Activated CD8-positive, alpha-beta memory T cell treated with anti-CD3 and anti-CD28 coated beads, Interleukin-2, amount 50 U/mL, for 1 hour (primary cell): ENCODE measurements at regions not wholly inside any gene's neighbourhood (a gene's known extent, or its start where the extent isn't known, plus 50 kb on each side); places are given as distances from the start of the nearest gene placed in this dataset.

ENCODE experiments used
- DNase-seq: peaks from one replicate; pipeline ENCODE4 v3.0.0-alpha.2; 2020; ENCODE audit errors: extremely low read depth

DNA sequence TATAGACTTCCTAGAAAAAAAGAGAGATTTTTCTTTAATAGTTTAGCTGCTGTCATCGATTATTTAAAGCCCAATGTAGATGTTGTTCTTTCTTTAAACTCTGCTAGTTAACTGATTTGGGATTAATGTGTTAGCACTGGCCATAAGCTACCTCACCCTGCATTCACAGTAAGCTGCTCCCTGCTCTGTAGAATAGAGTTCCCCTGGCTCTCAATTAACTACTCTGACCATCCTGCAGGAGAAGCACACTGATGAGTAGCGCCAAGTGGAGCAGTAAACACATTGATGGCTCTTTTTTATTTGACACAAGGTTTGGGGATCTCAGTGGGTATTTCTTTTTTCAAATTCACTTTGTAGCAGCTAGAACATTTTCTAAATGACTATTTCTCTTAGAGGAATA is 807.9 kb upstream of the ZNF608 start:
- DNase-seq, result no peak

DNA sequence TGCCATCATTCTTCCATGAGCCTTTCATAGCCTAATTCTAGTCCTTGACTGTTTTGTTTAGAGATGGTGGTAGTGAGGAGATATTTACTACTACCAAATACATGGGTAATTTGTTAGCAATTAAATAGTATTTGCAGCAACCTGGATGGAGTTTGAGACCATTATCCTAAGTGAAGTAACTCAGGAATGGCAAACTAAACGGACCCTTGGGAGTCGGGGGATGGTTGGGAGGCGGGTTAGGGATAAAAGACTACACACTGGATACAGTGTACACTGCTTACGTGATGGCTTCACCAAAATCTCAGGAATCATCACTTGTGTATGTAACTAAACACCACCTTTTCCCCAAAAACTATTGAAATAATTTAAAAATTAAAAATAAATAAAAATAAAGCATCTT is 809.2 kb upstream of the ZNF608 start:
- no peak for DNase-seq

DNA sequence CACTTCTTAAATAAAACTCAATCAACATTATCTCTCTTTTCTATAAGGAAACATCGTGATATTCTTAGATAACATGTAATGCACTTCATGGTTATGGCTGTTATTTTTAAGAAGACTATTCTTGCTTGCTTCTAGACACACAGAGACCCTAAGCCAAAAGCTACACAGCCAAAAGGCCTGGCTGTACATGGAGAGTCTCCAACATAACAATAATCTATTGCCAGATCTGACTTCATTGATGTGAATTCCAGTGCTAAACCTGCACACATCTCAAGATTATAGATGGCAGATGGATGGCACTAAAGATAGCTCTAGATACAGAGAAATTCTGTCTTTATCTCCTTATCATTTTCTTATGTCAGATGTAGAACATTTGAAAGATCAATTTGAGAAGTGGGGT is 811.6 kb upstream of the ZNF608 start:
- DNase-seq, result no peak

DNA sequence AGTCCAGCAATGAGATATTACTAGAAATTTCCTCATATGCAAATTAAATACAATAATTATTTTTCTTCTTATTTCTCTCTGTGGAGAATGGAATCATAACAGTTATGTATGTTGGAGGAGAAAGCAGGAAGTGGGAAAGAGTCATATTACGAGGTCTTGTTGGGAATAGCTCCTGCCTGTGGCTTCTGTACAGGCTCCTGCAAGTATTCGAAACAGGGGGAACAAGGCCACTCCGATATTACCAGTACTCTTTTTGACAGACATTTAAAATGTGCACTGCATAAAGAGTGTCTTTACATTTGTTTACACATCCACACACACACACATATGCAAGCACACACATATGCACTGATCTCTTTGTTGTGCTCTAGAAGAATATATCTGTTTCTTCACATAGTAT is 812.0 kb upstream of the ZNF608 start:
- no peak for DNase-seq

DNA sequence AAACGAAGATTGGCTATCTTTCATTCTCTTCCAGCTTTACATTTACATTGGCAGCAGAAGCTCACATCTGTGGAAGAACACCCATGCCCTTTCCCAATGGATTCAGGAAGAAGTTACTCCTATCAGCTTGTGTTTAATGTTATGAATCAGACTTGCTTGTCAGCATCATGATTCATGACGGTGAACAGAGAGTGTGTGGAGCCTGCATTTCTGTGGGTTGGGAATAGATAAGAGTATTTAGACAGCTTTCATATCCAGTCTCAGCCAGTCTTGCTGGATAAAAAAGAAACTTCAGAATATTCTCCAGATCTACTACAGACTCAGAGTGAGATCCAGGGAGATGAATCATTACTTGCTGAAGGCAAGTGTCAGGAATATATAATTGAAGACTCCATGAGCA is 812.9 kb upstream of the ZNF608 start:
- no peak for DNase-seq

DNA sequence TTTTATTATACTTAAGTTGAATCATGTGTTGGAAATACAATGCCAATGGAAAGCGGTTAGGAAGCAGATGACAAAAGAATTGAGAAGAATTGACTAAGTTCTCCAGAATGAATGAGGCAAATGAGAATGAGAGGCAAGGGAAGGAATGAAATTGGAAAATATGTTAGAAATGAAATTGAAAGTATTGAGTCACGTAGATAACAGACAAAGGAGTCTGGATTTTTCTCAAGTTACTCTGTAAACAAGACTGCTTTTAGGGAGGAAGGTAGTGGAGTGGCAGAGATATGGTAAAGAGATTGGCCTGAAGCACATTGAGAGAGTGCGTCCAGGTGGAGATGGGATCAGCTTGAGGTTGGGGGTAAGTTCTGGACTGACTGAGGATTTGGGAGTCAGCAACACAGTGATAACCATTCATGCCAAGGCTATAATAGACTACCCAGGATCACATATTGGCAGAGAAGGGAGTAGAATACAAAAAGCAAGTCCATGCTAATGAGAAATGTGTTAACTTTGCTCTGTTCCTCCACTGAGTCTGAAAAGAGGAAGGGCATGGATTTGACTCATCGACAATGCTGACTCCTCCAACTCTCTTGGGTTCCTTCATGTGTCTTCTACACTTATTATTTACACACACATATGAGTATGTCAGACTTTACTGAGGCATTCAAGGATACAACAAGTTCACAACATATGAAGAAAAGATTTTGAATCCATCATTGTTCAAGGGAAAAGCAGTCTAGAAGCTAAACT is 814.2 kb upstream of the ZNF608 start:
- no peak for DNase-seq

DNA sequence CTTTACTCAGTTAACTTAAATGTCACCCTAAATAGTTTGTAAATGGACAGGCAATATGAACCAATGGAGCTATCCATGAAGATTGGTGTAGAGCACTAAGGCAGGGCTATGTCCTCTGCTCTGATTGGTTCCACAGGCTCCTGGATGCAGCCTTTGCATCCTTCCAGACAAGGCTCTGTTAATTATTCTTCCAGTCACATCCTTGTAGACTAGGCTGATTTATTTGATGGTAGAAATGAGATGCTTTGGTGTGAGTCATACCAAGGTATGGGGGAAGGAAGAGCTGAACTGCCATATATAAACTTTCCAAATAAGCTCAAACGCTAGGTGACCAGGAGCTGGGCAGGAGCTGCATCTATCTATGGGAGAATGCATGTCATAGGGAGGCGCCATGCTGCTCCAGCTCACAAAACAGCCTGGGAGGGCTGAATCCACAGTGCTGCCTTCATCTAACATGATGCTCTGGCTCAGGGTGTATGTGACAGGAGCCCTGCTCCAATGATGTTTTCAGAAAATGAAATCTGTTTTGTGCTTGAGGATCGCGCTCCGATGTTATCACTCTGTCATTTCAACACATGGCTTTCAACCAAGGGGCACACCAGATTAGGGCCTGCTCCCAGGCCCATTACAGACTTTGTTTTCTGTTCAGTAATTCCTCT is 818.0 kb upstream of the ZNF608 start:
- DNase-seq, result no peak

DNA sequence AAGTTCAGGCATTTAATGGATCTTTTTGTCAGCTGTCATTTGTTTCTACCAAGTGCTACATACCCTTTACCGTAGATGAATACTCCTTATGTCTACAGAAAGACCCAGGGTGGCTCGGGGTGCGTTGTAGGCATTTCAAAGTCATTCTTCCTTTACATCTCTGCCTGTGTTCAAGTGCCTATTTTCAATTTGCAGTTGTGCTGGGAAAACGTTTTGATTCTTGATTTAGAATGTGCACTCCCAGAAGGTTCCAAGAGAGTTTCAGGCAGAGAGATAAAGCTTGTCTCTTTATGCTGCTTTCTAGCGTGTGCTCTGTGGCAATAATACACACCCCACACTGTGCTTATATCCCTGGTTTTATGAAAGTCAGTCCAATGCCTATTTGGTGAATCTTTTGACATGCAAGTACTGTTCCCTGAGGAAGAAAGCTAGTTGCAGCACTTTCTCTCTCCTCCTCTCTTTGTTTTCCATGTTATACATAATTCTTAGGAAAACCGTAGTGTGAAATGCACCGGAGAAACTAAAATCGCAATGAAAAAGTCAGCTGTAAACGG is 828.1 kb upstream of the ZNF608 start:
- no peak for DNase-seq

DNA sequence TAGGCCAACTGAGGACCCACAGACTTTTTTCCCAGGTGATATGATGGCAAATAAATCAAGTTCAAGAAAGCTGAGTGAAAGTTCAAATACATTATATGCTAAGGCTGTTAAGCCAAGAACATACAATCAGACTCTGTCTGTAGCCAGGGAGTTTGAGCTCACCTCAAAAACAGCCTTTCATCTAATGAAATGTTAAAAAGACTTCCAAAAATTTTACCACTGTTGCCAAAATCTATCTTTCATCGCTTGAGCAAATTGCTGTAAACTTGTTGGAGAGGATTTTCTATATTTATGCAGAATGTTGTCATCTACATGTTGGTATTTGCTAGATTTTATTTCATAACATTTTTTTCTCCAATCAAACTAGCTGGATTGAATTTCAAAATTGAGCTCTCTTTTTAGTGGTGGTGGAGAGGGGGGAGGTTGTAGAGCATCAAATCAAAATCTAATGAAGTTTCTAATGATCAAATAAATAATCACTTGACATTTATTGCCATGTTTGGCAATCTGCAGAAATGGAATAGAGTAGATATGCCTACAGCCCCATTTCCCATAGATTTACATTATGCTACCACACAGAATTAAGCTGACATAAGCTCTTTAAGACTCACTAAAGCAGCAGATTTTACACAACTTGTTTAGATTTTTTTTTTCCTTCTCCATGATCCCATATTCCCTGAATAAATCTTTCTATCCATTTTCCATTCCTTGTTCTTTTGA is 828.9 kb upstream of the ZNF608 start:
- no peak for DNase-seq

DNA sequence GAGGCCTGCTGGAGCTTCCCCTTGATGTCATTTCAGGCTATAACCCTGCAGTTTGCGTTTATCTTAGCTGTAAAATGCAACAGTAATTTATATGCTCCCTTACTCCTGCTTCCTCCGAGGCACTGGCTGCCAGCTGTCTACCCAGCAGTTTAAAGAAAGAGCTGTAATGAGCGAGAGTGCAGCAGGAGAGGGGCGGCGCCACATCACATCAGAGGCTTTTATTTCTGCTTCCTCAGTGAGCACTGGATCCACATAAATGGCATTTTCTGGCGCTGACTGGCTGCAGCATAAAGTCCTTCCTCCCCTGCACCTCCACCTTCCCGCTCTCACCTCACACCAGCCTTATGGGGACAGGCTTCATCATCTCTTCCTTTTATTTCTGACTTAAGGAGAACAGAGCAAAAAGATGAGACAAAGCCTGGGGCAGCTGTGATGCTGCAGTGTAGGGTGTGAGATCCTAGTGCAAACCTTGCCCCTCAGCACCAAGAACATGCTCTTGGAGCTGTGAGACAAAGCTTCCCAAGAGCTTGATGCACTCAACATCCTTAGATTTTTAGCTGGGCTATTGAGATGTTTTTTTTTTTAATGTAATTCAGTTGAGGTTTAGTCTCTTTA is 829.6 kb upstream of the ZNF608 start:
- DNase-seq, result no peak

DNA sequence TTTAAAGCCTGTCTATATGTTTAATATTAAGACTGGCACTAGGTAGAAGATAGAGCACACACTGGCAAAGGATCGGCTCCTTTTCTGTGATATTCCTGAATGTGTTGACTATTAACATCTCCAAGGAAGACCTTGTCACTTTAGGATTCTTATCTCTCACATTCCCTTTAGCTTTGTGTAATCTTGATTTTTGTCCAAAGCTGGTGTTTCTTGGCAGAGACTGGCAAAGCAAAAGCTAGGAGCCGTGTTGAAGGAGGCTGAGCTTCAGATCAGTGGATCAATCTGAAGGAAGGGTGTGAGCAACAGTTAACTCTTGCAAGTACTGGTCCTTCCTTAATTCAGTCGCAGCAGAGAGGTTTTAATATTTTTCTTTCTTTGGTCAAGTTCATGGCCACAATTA is 830.4 kb upstream of the ZNF608 start:
- DNase-seq, result no peak

DNA sequence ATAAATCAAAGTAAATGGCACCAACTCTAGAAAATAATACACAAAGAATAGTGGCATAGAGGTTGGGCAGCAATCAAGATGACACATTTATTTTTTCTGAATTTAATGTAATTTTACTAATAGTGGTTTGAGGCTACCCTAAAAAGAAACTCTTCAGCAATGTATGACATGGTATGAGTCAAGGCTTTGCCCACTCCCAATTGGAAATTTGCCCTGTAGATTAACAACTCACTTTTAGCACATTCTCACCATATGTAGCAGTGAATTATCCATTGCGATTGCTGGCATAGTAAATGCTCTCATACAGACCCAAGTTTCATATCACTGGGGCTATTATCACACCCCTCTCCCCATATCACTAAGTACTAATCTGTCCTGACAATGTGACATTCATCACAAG is 832.1 kb upstream of the ZNF608 start:
- no peak for DNase-seq

DNA sequence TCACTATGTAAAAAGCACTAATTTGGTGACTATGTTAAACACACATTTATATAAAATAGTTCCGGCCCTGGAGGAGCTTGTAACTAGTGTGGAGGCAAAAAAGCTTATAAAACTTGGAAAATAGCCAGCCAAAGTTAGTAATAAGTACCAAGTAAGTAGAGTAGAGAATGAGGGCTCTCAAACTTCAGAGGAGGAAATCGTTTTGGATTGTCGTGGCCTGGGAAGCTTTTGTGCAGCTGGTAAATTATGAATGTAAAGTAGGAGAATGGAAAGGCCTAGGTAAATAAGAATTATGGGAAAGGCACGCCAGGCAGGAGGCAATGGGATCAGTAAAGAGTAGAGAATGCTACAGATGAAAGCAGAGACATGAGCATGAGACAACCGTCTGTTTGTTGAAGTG is 832.7 kb upstream of the ZNF608 start:
- DNase-seq, result no peak

DNA sequence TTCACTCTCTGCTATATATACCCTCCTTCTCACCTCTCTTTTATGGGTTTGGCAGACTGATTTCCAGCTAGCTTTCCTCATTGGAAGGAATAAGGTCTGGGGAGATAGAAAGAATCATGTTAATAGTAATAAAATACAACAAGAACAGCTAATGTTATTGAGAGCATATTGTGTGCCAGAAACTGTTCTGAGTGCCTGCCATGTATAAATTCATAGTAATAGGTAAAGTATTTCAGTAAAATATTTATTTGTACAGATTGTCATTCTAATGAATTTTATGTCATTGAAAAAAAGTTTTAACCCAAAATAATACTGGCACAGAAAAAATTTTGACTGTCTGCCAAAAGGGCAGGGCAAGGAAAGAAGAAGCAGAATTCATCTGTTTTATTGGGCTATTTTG is 834.9 kb upstream of the ZNF608 start:
- DNase-seq, result no peak

DNA sequence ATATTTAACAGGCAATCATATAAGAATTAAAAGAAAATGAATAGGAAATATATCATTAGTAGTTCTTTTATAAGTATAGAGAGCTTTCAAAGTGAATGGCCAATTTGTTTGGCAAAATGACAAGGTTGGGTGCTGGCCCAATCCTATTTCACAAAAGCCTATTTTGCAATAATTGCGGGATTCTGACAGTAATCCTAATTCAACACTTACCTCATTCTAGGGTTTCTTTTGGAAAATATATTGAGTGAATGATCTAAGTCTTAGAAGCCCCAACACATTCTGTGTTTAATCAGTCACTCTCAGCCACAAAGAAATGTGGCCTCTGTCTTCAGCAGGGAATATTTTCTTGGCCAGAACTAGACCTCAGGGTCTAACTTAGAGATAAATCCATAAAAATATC is 835.9 kb upstream of the ZNF608 start:
- DNase-seq, result no peak

DNA sequence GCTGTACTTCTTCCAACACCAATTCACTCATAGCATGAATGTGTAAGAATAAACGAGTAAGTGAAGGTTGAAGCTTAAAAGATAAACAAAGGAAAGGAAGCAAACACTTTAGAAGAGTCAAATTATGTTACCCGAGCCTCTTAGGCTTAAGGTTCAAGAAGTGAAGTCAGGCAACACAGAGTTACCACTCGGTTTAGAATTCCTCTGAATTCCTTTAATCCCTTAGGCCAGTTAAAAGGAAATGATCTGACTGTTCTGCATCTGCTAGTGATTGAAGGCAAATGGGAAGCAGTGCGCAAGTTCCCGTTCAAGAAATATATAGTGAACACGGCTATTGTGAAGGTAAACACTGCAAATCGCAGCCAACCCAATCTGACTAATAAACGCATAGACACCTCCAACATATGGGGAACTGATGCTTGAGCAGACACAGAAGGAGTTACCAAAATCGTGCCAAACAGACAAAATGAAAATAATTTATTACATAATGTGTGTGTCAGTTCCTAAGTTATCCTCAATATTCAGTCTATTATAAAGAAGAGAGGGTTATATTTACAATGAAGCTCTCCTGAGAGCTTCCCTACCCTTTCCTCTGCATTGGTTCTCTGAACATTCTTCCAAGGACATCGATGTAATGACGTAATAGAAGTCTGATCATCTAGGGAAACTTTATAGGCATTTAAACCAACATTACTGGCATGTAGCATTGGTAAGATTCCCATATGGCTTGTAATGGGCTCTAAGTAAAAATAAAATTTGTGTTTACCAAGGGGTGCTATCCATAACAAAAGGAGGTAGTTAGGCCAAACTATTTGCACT is 837.1 kb upstream of the ZNF608 start:
- no peak for DNase-seq

DNA sequence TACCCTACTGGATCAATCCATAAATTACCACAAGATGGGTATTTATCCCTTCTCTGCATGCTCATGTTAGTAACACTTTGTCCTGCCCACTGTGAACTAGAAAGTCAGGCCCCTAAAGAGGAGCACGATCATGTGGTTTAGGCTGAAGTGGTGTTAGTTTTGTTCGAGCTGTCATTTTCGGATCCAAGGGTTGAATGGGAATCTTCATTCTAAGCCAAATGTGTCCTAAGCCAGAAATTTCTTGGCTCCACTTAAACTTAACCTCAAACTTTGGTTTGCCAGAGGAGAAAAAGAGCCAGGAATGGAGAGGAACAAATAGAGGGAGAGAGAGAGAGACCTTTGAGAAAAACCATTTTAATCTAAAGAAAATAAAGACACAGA is 837.7 kb upstream of the ZNF608 start:
- DNase-seq, result no peak

DNA sequence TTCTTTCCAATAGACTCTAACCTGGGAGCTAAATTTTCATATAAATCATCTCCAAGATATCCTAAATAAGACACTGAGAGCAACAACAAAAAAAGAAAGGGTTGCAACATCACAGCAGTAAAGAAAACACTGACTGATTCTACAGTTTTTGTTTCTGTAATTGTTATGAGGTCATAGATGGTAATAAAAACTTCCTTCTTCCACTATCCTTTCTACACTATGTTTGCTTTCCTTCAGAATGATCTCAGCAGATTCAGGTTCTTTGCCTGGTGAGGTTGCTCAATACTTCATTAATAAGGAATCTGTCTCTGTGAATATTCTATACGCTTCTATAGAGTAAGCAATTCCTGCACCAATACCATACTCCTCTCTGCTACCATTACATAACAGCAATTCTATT is 835.6 kb upstream of the GRAMD2B start:
- DNase-seq, result no peak

DNA sequence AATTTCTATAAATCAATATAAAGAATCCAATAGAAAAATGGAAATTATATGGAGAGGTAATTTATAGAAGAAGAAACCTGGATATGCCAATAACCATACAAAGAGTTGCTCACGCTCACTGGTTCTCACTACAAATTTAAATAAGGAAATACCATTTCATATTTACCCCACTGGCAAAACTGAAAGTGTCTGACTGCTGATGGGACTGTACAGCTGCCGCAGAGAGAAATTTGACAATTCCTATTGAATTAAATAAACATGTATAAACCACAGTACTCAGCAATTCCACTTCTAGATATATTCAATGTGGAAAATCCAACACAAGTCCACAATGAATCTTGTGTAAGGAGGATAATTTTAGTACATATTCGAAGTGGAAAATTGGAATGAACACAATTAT is 830.4 kb upstream of the GRAMD2B start:
- no peak for DNase-seq

DNA sequence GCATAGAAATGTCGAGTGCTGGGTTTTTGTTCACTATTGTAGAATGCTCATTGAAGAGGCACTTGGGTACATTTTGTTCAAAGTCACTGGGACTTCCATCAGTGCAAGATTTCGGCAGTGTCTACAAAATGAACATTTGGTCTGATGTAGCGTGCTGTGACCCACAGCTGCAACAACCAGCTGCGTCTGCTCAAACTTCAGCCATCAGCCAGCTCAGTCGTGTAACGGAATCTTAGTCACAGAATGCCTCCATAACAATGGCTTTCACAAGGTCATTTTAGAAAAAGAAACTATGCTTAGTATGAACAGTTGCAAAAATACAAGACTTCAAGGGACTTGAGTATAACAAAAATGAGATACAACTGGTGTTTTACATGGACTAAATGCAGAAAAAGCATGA is 828.1 kb upstream of the GRAMD2B start:
- no peak for DNase-seq

DNA sequence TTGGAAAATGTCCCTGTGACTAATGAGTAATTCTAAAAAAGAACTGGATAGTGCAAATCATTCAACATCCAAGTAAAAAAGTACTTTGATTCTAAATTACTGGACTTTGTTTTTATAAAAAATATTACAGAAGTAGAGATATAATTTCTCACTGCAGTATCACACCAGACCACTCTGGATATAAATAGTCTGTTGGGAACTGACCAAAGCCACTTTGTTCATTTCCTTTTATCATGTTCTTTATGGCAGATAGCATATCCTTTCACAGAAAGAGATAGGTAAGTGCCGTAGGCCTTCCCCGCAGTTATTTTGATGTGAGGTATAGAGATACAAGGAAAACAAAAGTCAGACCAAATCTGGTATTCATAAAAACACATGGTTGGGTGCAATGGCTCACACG is 827.4 kb upstream of the GRAMD2B start:
- no peak for DNase-seq

DNA sequence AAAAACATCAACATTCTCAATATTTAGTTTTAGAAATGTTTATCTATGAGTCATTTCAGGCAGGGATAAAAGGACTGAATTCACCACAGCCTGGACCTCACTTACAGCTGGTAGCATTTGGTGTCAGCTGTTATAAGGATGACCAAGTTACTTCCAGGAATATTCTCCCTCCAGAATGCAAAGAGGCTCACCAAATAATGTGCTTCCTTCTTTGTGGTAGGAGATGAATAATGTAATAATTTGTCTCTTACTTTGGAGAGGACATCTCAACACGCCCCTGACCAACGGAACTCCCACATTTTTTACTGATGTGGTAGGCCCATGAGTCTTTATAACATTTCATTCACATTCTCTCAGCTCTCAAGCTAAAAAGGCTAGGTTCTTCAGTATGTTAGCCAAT is 825.9 kb upstream of the GRAMD2B start:
- DNase-seq, result no peak
